Pancreas (tissue), 10 donors: ENCODE measurements at regions not wholly inside any gene's neighbourhood (a gene's known extent, or its start where the extent isn't known, plus 50 kb on each side); places are given as distances from the start of the nearest gene placed in this dataset.

Experiments
- ATAC-seq, 4 donors: fragments of 200-7000 bp; cut with Tn5 transposase; one replicate each; pipeline versions ENCODE4 v1.8.0 to v1.9.1; 2020; ENCODE audit warnings: mild to moderate bottlenecking in 4 of 4, moderate library complexity in 4 of 4
- DNase-seq, 6 donors: peaks; one replicate each; pipeline ENCODE4 v3.0.0-alpha.2; 2020
- FAIRE-seq: peaks from 2 replicates; lab custom pipeline; 2012; peaks lifted over from hg19 to GRCh38; lab: Jason Lieb, UNC
- H3K27ac ChIP-seq, 4 donors: fragments of 200-600 bp; sonication (generic); 1 replicate in 3 of 4; 2 replicates in 1 of 4; pipeline versions ENCODE4 v1.5.0 to v1.8.0; 2020
- H3K27me3 ChIP-seq, 4 donors: fragments of 200-600 bp; one replicate each; pipeline ENCODE4 v1.8.0; 2021
- H3K36me3 ChIP-seq, 3 donors: fragments of 200-600 bp; sonication (generic) in 1 of 3; one replicate each; pipeline versions ENCODE4 v1.5.0 to v1.8.0; 2020 to 2021
- H3K4me1 ChIP-seq, 3 donors: fragments of 200-600 bp; one replicate each; pipeline ENCODE4 v1.8.0; 2021
- H3K4me3 ChIP-seq, 4 donors: fragments of 200-600 bp; sonication (generic) in 2 of 4; one replicate each; pipeline versions ENCODE4 v1.5.0 to v1.8.0; 2020 to 2021
- H3K9me3 ChIP-seq, 4 donors: fragments of 200-600 bp; one replicate each; pipeline ENCODE4 v1.8.0; 2021
- WGBS, 2 donors: extraction: QIAGEN DNeasy Blood & Tissue Kit; methylation state at CpG; one replicate each; pipeline ENCODE4 v1.1.7; 2013; 5-methylcytosine and 5-hydroxymethylcytosine counted together
- intact Hi-C, 3 donors: fragments of 100-400 bp; cut with DNase I; formaldehyde crosslinking; loops; one replicate each; pipeline versions ENCODE4 v1.11.1 to v1.14.2; 2022
- TF ChIP-seq, protein P1 (sequence below), 4 donors: fragments of 200-600 bp; sonication (generic) in 3 of 4; IDR thresholded peaks; one replicate each; pipeline versions ENCODE4 v1.5.0 to v1.8.0; 2021; ENCODE audit warnings: antibody characterized with exemption in 4 of 4
- donor health status: healthy with polysubstance abuse.
- donor health status: DM: no; HTN: no; CAD: no; lungs with moderate emphysema.
- donor health status: DM: no; HTN: no; CAD: no.
- donor health status: control.
- donor health status: control.
- donor health status: Bipolar disorder and iron deficiency.
- donor health status: DM: yes; HTN: yes; CAD: no.
- donor health status: DM: no; HTN: no; CAD: no.
- donor health status: DM: no; HTN: no; CAD: no.
- donor health status: DM: yes; HTN: yes; CAD: no.

DNA sequence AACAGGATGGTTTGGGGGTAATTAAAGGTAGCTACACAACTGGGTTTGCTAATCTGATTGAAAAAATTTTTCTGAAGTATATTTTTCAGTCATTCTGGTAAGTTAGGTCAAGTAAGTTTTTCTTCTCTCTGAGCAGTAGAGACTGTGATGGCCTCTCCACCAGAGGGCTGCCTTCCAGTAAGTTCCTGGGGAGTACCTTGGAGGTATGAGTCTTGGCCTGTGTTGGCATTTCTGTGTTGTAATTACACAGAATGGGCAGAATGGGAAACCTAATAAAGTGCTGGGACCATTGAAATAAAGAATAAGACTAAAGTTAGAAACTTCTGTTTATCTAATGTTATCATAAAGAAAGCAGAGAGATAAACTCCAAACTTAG lies 430.8 kb downstream of the ARHGEF28 start:
- no peaks in the 10 kb centered on the region for H3K9me3 ChIP-seq
- peak in 3 of 6 donors; percentile 34 to 57 (median 40) for DNase-seq
- TF ChIP-seq, protein P1, sequence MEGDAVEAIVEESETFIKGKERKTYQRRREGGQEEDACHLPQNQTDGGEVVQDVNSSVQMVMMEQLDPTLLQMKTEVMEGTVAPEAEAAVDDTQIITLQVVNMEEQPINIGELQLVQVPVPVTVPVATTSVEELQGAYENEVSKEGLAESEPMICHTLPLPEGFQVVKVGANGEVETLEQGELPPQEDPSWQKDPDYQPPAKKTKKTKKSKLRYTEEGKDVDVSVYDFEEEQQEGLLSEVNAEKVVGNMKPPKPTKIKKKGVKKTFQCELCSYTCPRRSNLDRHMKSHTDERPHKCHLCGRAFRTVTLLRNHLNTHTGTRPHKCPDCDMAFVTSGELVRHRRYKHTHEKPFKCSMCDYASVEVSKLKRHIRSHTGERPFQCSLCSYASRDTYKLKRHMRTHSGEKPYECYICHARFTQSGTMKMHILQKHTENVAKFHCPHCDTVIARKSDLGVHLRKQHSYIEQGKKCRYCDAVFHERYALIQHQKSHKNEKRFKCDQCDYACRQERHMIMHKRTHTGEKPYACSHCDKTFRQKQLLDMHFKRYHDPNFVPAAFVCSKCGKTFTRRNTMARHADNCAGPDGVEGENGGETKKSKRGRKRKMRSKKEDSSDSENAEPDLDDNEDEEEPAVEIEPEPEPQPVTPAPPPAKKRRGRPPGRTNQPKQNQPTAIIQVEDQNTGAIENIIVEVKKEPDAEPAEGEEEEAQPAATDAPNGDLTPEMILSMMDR (IDR thresholded peaks at IDR 0.05): peak in 3 of 4 donors; percentile 28 to 34 (median 33)
- H3K4me3 ChIP-seq: no peak overlapping the region
- no peak for FAIRE-seq
- peaks cover 0 to 3% (median 0%) of the 10 kb centered on the region in 3 donors for H3K4me1 ChIP-seq
- no peaks in the 10 kb centered on the region for H3K27me3 ChIP-seq
- no peak overlapping the region for H3K27ac ChIP-seq
- intact Hi-C loops: loop anchor here in 1 of 3 donors (10.0 kb wide), 1 partner anchor 588 kb away; the partner anchor contains the start of gene ENC1
- no peaks in the 10 kb centered on the region for H3K36me3 ChIP-seq
- ATAC-seq: peak; percentile 69 to 98 (median 94)

DNA sequence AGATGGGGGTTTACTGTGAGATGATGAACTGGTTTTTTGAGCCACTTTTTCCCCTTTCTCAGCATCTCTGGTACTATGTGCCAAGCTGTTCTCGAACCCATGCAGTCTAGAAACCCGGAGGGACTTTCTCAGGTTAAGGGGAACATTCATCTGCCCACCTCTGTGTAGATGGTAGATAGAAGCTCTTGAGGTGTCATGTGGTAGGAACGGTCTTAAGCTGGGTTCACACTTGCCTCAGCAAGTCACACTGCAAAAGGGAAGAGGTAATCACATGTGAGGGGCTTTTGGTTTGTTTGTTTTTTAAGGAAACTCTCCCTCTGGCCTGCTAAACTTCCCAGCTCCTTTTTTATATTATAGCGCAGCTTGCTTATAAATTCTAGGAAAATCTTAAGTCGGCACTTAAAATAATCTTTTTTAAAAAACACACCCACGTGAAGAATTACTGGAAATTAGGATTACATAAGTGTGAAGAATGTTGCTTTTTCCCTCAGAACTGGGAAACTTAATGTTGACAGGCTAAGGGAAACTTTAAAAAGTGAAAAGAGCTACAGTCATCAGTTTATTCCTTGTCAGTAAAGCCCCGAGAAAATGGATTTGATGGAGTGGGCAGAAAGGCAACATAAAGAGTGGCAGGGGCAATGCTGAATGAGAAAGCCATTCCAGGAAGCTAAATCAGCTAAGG lies 430.3 kb downstream of the ARHGEF28 start:
- TF ChIP-seq, protein P1 (IDR thresholded peaks at IDR 0.05): no peak
- Histone ChIP-seq H3K27me3 (no peaks in the 10 kb centered on the region), H3K9me3 (no peaks in the 10 kb centered on the region), H3K27ac (no peak overlapping the region), H3K36me3 (no peaks in the 10 kb centered on the region), H3K4me3 (no peak overlapping the region), H3K4me1 (peaks cover 0 to 3% (median 0%) of the 10 kb centered on the region in 3 donors)
- no peak for ATAC-seq
- 72 to 81% methylated on average over 7 of the region's 7 CpGs for WGBS, 2 donors
- DNase-seq: no peak
- intact Hi-C loops: loop anchor here in 1 of 3 donors (10.0 kb wide), 1 partner anchor 589 kb away; the partner anchor contains the start of gene ENC1
- FAIRE-seq: no peak

DNA sequence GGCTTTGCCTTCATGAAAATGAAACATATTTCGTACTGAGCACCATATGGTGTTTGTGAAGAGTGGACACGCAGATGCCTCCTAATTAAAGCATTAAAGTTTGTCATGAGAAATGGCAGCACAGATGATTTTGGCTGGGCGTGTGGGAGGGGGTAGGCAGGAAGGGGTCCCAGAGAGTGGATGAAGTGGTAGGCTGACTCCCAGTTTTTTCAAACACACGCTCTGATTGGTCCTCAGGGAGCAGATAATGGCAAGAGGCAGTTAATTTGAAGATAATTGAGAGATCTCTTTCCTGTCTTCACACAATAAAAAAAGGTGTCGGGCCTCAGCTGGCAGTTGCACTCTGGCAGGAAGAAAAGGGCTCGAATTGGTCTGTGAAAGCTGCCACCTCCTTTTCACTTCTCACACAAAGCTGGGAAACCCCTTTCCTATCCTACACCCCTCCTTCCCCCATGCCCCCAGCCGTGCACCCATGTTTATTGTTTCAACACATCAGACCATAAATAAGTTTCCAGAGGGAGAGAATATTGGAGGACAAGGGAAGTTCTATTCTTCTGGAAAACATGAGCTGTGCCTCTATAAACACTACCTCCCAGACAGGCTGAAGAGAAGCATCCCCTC lies 429.6 kb downstream of the ARHGEF28 start:
- peaks cover 0 to 3% (median 0%) of the 10 kb centered on the region in 3 donors for H3K4me1 ChIP-seq
- ATAC-seq (no peak), DNase-seq (no peak), FAIRE-seq (no peak)
- H3K27me3 ChIP-seq: no peaks in the 10 kb centered on the region
- 75 to 86% methylated on average over 7 of the region's 7 CpGs for WGBS, 2 donors
- intact Hi-C loops: loop anchor here in 1 of 3 donors (10.0 kb wide), 1 partner anchor 589 kb away; the partner anchor contains the start of gene ENC1
- H3K4me3 ChIP-seq: no peak overlapping the region
- TF ChIP-seq, protein P1 (IDR thresholded peaks at IDR 0.05): no peak
- no peaks in the 10 kb centered on the region for H3K9me3 ChIP-seq
- no peaks in the 10 kb centered on the region for H3K36me3 ChIP-seq
- no peak overlapping the region for H3K27ac ChIP-seq

DNA sequence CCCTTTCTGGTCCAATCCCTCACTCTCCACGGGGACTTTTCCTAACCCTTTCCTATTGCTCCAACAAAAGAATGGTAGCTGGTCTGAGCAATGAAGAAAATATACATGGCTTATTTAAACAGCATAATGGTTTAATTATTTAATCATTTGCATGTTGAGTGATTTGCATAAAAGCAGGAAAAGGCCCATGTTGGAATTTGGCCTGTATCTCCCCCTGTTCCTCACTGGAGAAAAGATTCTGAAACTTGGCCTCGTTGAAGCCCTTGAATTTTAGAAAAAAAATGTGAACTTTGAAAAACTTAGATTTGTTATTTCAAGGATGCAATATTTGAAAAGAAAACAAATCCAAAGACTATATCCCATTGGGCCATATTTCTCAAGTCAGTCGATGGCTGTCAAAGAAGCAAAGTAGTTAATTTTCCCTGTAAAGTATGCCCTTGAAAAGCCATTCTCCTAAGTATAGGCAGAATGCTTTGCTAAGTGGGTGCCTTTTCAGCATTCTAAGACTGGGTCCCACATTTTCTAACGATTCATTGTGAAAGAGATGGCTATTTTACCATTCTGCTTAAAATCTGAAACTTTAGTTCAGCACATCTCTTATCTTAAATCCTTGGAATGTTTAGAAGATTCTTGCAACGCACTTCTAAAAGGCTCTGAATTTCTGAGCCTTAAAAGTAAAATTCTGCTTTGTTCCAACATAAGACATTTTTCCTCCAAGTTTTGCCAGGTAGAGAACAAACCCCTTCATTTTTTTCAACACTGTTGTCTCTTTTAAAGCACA lies 428.8 kb downstream of the ARHGEF28 start:
- Histone ChIP-seq H3K9me3 (no peaks in the 10 kb centered on the region), H3K4me1 (peaks cover 0 to 3% (median 0%) of the 10 kb centered on the region in 3 donors), H3K36me3 (no peaks in the 10 kb centered on the region), H3K27ac (no peak overlapping the region), H3K4me3 (no peak overlapping the region), H3K27me3 (no peaks in the 10 kb centered on the region)
- 79 to 88% methylated on average over 5 of the region's 5 CpGs for WGBS, 2 donors
- DNase-seq: no peak
- intact Hi-C loops: loop anchor here in 1 of 3 donors (10.0 kb wide), 1 partner anchor 590 kb away; the partner anchor contains the start of gene ENC1
- no peak for FAIRE-seq
- ATAC-seq: no peak
- TF ChIP-seq, protein P1 (IDR thresholded peaks at IDR 0.05): no peak
